ENCODE measurements at regions not wholly inside any gene's neighbourhood (a gene's known extent, or its start where the extent isn't known, plus 50 kb on each side); places are given as distances from the start of the nearest gene placed in this dataset.
A peak's percentile ranks its signal among the peaks of the same experiment; 100 is the strongest.

DNA sequence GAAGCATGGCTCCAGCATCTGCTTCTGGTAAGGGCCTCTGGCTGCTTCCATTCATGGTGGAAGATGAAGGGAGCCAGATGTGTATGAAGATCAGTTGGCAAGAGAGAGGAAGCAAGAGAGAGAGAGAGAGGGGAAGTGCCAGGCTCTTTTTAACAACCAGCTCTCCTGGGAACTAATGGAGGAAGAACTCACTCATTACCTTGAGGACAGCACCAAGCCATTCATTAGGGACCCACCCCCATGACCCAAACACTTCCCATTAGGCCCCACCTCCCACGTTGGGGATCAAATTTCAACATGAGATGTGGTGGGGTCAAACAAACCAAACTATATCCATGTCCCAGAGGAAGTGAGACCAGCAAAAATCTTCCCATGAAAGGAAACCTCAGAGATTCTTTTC is 124.8 kb upstream of the SIX2 start:
- Histone ChIP-seq H3K36me3 (ENCODE audit: control insufficient read depth, insufficient read depth, low read length) (no peaks in the 10 kb centered on the region), H3K27me3 (ENCODE audit: control insufficient read depth, insufficient read depth, low read length) (peaks cover 2% of the 10 kb centered on the region), H3K4me3 (ENCODE audit: low read depth, low read length) (no peak overlapping the region)
- no peak for DNase-seq (ENCODE audit: low read depth)
- TF ChIP-seq, protein P1, sequence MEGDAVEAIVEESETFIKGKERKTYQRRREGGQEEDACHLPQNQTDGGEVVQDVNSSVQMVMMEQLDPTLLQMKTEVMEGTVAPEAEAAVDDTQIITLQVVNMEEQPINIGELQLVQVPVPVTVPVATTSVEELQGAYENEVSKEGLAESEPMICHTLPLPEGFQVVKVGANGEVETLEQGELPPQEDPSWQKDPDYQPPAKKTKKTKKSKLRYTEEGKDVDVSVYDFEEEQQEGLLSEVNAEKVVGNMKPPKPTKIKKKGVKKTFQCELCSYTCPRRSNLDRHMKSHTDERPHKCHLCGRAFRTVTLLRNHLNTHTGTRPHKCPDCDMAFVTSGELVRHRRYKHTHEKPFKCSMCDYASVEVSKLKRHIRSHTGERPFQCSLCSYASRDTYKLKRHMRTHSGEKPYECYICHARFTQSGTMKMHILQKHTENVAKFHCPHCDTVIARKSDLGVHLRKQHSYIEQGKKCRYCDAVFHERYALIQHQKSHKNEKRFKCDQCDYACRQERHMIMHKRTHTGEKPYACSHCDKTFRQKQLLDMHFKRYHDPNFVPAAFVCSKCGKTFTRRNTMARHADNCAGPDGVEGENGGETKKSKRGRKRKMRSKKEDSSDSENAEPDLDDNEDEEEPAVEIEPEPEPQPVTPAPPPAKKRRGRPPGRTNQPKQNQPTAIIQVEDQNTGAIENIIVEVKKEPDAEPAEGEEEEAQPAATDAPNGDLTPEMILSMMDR (IDR thresholded peaks at IDR 0.05; ENCODE audit: insufficient read depth, low read length, severe bottlenecking): no peak
- no peak for FAIRE-seq

DNA sequence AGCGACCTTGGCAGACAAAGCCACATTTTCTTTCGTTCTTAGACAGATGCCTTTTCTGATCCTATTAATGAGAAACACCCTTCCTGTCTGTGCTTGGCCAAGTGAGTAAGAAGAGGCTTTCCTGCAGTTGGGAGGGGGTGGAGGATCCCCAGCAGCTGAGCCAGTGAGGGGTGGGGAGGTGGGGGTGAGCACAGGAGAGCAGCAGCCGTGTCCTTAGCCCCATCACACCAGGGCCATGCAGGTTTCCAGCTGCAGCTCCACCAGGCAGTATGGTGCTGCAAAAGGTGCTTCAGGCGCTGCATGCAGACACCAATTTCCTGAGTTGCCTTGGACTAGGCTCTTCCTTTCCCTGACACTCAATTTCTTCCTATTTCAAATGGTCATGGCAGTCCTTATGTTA is 123.3 kb upstream of the SIX2 start:
- Histone ChIP-seq H3K27me3 (ENCODE audit: control insufficient read depth, insufficient read depth, low read length) (peaks cover 2% of the 10 kb centered on the region), H3K36me3 (ENCODE audit: control insufficient read depth, insufficient read depth, low read length) (no peaks in the 10 kb centered on the region), H3K4me3 (ENCODE audit: low read depth, low read length) (no peak overlapping the region)
- TF ChIP-seq, protein P1 (IDR thresholded peaks at IDR 0.05; ENCODE audit: insufficient read depth, low read length, severe bottlenecking): no peak
- DNase-seq (ENCODE audit: low read depth) (no peak), FAIRE-seq (no peak)

DNA sequence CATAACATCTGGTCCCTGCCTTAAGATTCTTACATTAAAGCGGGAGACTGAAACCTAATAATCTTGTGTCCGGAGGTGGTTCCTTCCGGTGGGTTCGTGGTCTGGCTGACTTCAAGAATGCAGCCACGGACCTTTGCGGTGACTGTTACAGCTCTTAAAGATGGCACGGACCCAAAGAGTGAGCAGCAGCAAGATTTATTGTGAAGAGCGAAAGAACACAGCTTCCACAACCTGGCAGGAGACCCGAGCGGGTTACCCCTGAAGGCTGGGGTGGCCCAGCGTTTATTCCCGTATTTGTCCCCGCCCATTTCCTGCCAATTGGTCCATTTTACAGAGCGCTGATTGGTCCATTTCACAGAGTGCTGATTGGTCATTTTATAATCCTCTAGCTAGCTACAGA is 122.3 kb upstream of the SIX2 start:
- no peaks in the 10 kb centered on the region for H3K36me3 ChIP-seq (ENCODE audit: control insufficient read depth, insufficient read depth, low read length)
- peaks cover 2% of the 10 kb centered on the region for H3K27me3 ChIP-seq (ENCODE audit: control insufficient read depth, insufficient read depth, low read length)
- TF ChIP-seq, protein P1 (IDR thresholded peaks at IDR 0.05; ENCODE audit: insufficient read depth, low read length, severe bottlenecking): no peak
- no peak overlapping the region for H3K4me3 ChIP-seq (ENCODE audit: low read depth, low read length)
- FAIRE-seq (no peak), DNase-seq (ENCODE audit: low read depth) (no peak)

DNA sequence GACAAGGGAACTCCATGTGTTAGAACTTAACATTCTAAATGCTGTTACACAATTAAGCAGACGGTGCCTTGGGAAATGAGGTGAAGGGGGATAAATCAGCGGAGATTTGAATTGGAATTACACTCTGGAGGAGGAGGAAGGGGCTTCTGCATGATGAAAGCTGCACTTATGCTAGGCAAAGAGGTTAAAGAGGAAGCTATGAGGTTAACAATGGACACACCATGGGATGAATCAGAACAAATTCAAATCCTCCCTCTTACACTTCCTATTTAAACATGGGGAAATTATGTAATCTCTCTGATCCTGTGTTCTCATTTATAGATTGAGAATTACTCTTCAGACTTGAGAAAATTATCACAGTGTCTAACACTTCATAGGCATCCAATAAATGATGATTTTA is 121.5 kb upstream of the SIX2 start:
- H3K27me3 ChIP-seq (ENCODE audit: control insufficient read depth, insufficient read depth, low read length): no peaks in the 10 kb centered on the region
- TF ChIP-seq, protein P1 (IDR thresholded peaks at IDR 0.05; ENCODE audit: insufficient read depth, low read length, severe bottlenecking): no peak
- DNase-seq (ENCODE audit: low read depth): peak; percentile 33

DNA sequence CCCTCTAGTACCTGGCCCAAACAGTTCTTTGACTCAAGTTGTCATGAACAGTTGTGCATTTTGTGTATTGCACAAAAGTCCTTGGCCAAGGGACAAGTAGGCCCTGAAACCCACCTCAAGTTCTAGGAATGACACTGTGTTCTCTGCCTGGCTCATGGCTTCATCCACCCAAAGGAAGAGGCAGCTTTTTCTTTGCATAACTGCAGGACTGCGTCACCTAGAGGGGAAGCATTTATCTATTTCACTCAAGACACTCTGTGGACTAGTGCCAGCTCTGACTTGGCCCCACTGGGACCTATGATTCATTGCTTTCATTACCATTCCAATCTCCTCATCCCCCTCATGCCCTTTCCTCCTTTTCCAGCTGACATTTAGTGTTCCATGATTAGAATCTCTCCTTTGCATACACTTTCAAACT is 119.3 kb upstream of the SIX2 start:
- FAIRE-seq: no peak
- H3K36me3 ChIP-seq (ENCODE audit: control insufficient read depth, insufficient read depth, low read length): no peaks in the 10 kb centered on the region
- H3K4me3 ChIP-seq (ENCODE audit: low read depth, low read length): no peak overlapping the region
- DNase-seq (ENCODE audit: low read depth): peak; percentile 72
- no peaks in the 10 kb centered on the region for H3K27me3 ChIP-seq (ENCODE audit: control insufficient read depth, insufficient read depth, low read length)
- TF ChIP-seq, protein P1 (IDR thresholded peaks at IDR 0.05; ENCODE audit: insufficient read depth, low read length, severe bottlenecking): no peak

More for the DNA sequence above, 121.5 kb upstream of the SIX2 start:
- FAIRE-seq: no peak
- no peak overlapping the region for H3K4me3 ChIP-seq (ENCODE audit: low read depth, low read length)
- no peaks in the 10 kb centered on the region for H3K36me3 ChIP-seq (ENCODE audit: control insufficient read depth, insufficient read depth, low read length)

DNA sequence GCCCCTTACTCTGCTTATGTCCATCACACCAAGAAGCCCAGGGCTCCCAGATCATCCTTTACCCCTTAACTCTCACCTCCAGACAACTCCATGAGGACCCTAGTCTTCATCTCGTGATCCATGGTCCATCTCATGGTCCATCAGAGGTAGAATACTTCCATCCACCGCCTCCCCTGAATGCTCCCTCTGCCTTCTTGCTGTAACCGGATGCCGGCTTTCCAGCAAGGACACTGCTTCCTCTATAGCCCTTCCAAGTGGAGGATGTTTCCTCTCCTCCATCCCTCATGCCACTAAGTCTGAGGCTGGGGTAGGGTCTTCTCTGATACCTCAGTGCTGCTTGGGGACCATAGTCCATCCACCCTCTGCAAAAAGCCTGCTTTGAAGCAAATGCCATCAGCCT is 118.6 kb upstream of the SIX2 start:
- no peak for DNase-seq (ENCODE audit: low read depth)

More for the DNA sequence above, 118.6 kb upstream of the SIX2 start:
- H3K27me3 ChIP-seq (ENCODE audit: control insufficient read depth, insufficient read depth, low read length): no peaks in the 10 kb centered on the region
- TF ChIP-seq, protein P1 (IDR thresholded peaks at IDR 0.05; ENCODE audit: insufficient read depth, low read length, severe bottlenecking): no peak
- no peak overlapping the region for H3K4me3 ChIP-seq (ENCODE audit: low read depth, low read length)
- FAIRE-seq: no peak
- H3K36me3 ChIP-seq (ENCODE audit: control insufficient read depth, insufficient read depth, low read length): no peaks in the 10 kb centered on the region
